OCI-LY3 (cell line): ENCODE measurements at regions not wholly inside any gene's neighbourhood (a gene's known extent, or its start where the extent isn't known, plus 50 kb on each side); places are given as distances from the start of the nearest gene placed in this dataset.

Experiments used
- H2AFZ ChIP-seq: fragments of 200-600, 300-600 bp; shearing (Covaris generic); 2 replicates; pipeline ENCODE4 v1.6.0; 2014; ENCODE audit warnings: antibody characterized with exemption, low read depth, low read length
- H3K27ac ChIP-seq: fragments of 200-600, 300-600 bp; sonication (generic); 2 replicates; pipeline ENCODE4 v1.5.1; 2014; ENCODE audit warnings: mild to moderate bottlenecking, low read length, moderate library complexity, mixed read lengths
- H3K27me3 ChIP-seq: fragments of 200-600, 300-600 bp; sonication (generic); 2 replicates; pipeline ENCODE4 v1.6.1; 2014; ENCODE audit warnings: low read depth, low read length, mixed read lengths
- H3K36me3 ChIP-seq: fragments of 200-600, 300-600 bp; sonication (generic); replicated peaks from 2 replicates; pipeline ENCODE3; 2014; ENCODE audit warnings: low read depth, low read length, mixed read lengths
- H3K4me1 ChIP-seq: fragments of 300-600, 200-600 bp; sonication (generic); 2 replicates; pipeline ENCODE4 v1.6.1; 2014; ENCODE audit warnings: low read length, mixed read lengths
- H3K4me2 ChIP-seq: fragments of 200-600, 300-600 bp; sonication (generic); 2 replicates; pipeline ENCODE4 v1.6.1; 2014; ENCODE audit warnings: low read length, mixed read lengths
- H3K4me3 ChIP-seq: fragments of 300-600, 200-600 bp; sonication (generic); 2 replicates; pipeline ENCODE4 v1.5.1; 2014; ENCODE audit warnings: antibody characterized with exemption, mild to moderate bottlenecking, low read length, moderate library complexity
- H3K79me2 ChIP-seq: fragments of 300-600, 200-600 bp; shearing (Covaris generic); 2 replicates; pipeline ENCODE4 v1.6.1; 2014; ENCODE audit warnings: mild to moderate bottlenecking, low read length, mixed read lengths
- H3K9ac ChIP-seq: fragments of 300-600, 200-600 bp; shearing (Covaris generic); 2 replicates; pipeline ENCODE4 v1.6.0; 2014; ENCODE audit warnings: mild to moderate bottlenecking, low read length, moderate library complexity
- H3K9me3 ChIP-seq: fragments of 200-600, 300-600 bp; shearing (Covaris generic); 2 replicates; pipeline ENCODE4 v1.6.1; 2014; ENCODE audit warnings: low read length, mixed read lengths; ENCODE audit not compliant: insufficient read depth
- H4K20me1 ChIP-seq: fragments of 200-600, 300-600 bp; sonication (generic); 2 replicates; pipeline ENCODE4 v1.6.1; 2016; ENCODE audit warnings: low read length, mixed read lengths; ENCODE audit not compliant: insufficient read depth
- CTCF ChIP-seq: fragments of 200-600, 300-600 bp; sonication (generic); IDR thresholded peaks from 2 replicates; pipeline ENCODE4 v1.5.1; 2014; ENCODE audit warnings: antibody characterized with exemption, low read length, low read depth
- EZH2phosphoT487 ChIP-seq: fragments of 200-600 bp; shearing (Covaris generic); IDR thresholded peaks from 2 replicates; pipeline ENCODE4 v1.6.1; 2018; ENCODE audit warnings: antibody characterized with exemption, mixed run types, low read depth

- Histone ChIP-seq H3K9me3 (no peaks in the 10 kb centered on the region), H2AFZ (no peak overlapping the region), H3K79me2 (no peaks in the 10 kb centered on the region), H3K9ac (no peak overlapping the region), H3K4me2 (no peak overlapping the region), H3K36me3 (no peaks in the 10 kb centered on the region), H4K20me1 (no peaks in the 10 kb centered on the region), H3K4me3 (no peak overlapping the region), H3K27me3 (peaks cover 16% of the 10 kb centered on the region), H3K4me1 (no peaks in the 10 kb centered on the region), H3K27ac (no peak overlapping the region)
- TF ChIP-seq EZH2phosphoT487, result no peak
- no peak for TF ChIP-seq CTCF
Observed at GRCh38 chr9:97761879-97762278, 64.7 kb upstream of the XPA start.

GRCh38 chr9:97763874-97764273, 66.7 kb upstream of the XPA start:
- Histone ChIP-seq H3K9me3 (no peaks in the 10 kb centered on the region), H3K4me3 (no peak overlapping the region), H3K4me1 (no peaks in the 10 kb centered on the region), H3K4me2 (no peak overlapping the region), H3K27ac (no peak overlapping the region), H3K9ac (no peak overlapping the region), H3K36me3 (no peaks in the 10 kb centered on the region), H3K79me2 (no peaks in the 10 kb centered on the region), H2AFZ (no peak overlapping the region), H3K27me3 (peaks cover 11% of the 10 kb centered on the region), H4K20me1 (no peaks in the 10 kb centered on the region)
- no peak for TF ChIP-seq CTCF
- no peak for TF ChIP-seq EZH2phosphoT487

GRCh38 chr9:97766092-97766491, 69.0 kb upstream of the XPA start:
- no peaks in the 10 kb centered on the region for H3K36me3 ChIP-seq
- H3K79me2 ChIP-seq, result no peaks in the 10 kb centered on the region
- no peak overlapping the region for H3K4me2 ChIP-seq
- H3K9ac ChIP-seq, result no peak overlapping the region
- no peak overlapping the region for H3K4me3 ChIP-seq
- no peak for TF ChIP-seq CTCF
- TF ChIP-seq EZH2phosphoT487, result no peak
- H4K20me1 ChIP-seq, result no peaks in the 10 kb centered on the region
- H3K27ac ChIP-seq, result no peak overlapping the region
- no peaks in the 10 kb centered on the region for H3K4me1 ChIP-seq
- no peak overlapping the region for H2AFZ ChIP-seq
- H3K27me3 ChIP-seq, result peaks cover 13% of the 10 kb centered on the region
- H3K9me3 ChIP-seq, result no peaks in the 10 kb centered on the region

GRCh38 chr9:97766610-97767009, 69.5 kb upstream of the XPA start:
- H3K27ac ChIP-seq, result no peak overlapping the region
- no peak overlapping the region for H3K4me3 ChIP-seq

More at GRCh38 chr9:97766610-97767009, 69.5 kb upstream of the XPA start:
- Histone ChIP-seq H4K20me1 (no peaks in the 10 kb centered on the region), H3K4me2 (no peak overlapping the region), H3K9me3 (no peaks in the 10 kb centered on the region), H3K79me2 (no peaks in the 10 kb centered on the region), H3K36me3 (no peaks in the 10 kb centered on the region), H2AFZ (no peak overlapping the region), H3K4me1 (no peaks in the 10 kb centered on the region), H3K9ac (no peak overlapping the region), H3K27me3 (peaks cover 13% of the 10 kb centered on the region)
- TF ChIP-seq EZH2phosphoT487 (no peak), CTCF (no peak)
